Thyroid gland (tissue), 4 donors: ENCODE measurements at regions not wholly inside any gene's neighbourhood (a gene's known extent, or its start where the extent isn't known, plus 50 kb on each side); places are given as distances from the start of the nearest gene placed in this dataset.

Experiments
- CTCF ChIP-seq, 6 experiments: fragments of 200-600 bp in 3 of 6; fragments of 450-650 bp in 3 of 6; sonication (generic) in 3 of 6; IDR thresholded peaks; one replicate each; pipeline ENCODE4 v1.5.1; 2016 to 2019; ENCODE audit warnings: antibody characterized with exemption in 6 of 6, mild to moderate bottlenecking in 2 of 6, inconsistent platforms in 1 of 6, moderate library complexity in 1 of 6
- POLR2A ChIP-seq, 2 donors: fragments of 450-650 bp; IDR thresholded peaks; one replicate each; pipeline ENCODE4 v1.6.1; 2017; ENCODE audit warnings: antibody characterized with exemption in 2 of 2, mild to moderate bottlenecking in 2 of 2, moderate library complexity in 1 of 2

- TF ChIP-seq CTCF (IDR thresholded peaks at IDR 0.05): no peak
- no peak for TF ChIP-seq POLR2A (IDR thresholded peaks at IDR 0.05)
Measured at GRCh38 chr9:19615036-19615624, 173.7 kb downstream of the SLC24A2 start.
